NAMALWA (cell line): ENCODE measurements at regions not wholly inside any gene's neighbourhood (a gene's known extent, or its start where the extent isn't known, plus 50 kb on each side); places are given as distances from the start of the nearest gene placed in this dataset.

Source experiments
- DNase-seq: peaks from one replicate; pipeline ENCODE4 v3.0.0-alpha.2; 2015; ENCODE audit warnings: low spot score

DNA sequence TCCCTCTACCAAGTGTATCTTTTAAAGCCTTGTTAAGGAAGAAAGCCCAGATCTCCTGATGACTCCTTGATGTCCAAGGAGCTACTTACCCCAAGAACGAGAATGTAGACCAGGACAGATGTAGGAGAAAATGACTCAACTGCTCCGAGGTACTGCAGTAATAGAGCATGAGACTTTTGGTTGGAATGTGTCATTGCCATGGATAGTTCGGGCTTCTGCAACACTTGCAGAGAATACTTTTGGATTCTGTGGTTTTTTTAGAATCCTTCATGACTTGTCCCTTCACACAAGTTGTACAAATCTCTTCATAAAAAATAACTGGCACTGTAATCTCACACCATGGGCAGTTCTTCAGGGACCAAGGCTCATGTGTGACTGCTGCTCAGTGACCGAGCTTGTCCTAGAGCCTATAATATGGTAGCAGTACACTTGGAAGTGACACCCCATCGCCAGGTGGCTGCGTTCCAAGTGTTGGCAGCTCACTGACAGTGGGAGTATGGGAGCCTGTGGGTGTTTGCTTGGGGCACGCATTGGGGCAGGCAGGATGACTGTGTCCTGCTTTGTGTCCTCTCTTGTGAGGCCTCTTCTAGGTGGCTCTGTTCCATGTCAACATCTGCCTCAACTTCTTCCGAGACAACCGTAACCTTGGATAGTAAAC is 87.9 kb upstream of the WDR1 start:
- DNase-seq = no peak

DNA sequence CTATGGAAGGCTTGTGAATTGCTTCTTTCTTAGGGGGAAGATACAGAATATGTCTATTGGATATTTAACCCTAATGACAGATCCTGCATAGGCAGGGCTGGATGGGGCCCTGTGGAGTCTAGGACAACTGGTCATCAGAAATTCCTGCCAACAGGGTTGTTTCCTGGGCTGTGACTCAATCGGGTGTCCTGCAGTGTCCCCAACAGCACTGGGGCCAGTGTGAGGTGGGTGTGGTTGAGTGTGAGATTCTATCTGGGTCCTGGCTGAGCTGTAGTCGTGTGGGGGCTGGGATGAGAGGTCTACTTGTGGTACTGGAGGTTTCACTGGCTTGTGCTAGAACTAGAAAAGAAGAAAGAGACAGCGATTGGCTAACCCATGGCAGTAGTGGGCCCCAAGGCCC is 87.3 kb upstream of the WDR1 start:
- no peak for DNase-seq

DNA sequence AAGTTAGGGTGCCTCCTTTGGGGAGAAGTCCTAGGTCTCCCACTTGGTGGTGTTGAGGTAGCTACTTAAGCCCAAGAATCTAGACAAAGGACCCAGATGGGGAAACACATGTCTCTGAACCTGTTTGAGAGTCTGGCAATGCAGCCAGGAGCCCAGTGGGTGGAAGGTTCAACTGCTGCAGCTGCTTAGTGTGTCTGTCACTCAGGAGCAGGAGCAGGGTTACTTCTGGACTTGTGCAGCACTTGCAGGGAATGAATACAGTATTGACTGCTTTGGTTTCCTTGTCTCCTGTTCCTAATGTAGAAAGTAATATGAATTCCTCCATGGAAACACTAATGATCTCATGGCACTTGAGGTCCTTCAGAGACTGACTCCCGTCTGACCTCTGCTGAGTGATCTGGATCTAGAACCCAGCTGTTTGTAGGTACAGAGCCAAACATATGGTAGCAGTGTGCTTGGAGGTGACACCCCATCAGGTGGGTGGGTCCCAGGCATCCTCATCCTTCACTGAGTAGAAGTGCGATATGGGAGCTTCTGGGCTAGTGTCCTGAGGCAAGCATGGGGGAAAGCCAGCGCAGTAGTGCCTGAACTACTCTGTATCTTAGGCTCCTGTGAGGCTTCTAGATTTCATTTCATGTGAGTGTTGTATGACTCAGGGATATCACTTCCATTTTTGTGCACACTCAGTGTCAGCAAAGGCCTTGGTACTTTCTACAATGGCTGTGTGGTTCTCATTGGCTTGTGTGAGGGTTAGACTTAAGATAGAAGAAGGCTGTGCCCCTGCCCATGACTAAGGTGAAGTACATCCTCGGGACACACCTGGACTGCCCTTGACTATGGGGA is 85.0 kb upstream of the WDR1 start:
- DNase-seq = peak; percentile 0

- no peak for DNase-seq
Measured at GRCh38 chr4:10200869-10201268, 84.3 kb upstream of the WDR1 start.

DNA sequence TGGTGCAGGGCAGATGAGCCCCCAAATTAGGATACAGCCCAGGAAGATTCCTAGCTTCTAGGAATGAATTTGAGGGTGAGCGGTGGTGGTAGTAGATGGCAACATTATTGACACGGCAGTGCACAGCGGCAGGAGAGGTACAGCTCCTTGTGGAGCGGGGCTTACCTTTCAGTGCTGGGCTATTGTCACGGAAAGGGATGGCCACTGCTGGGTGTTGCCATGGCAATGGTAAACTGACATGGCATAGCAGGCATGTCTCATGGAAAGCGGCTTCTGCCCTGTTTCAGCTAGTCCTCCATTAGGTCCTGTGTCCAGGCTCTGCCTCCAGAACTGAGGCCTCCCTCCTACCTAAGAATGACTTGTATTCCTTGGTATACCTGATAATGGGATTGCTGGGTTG is 81.8 kb upstream of the WDR1 start:
- no peak for DNase-seq

GRCh38 chr4:10197952-10198351 is 81.4 kb upstream of the WDR1 start:
- DNase-seq = no peak

DNA sequence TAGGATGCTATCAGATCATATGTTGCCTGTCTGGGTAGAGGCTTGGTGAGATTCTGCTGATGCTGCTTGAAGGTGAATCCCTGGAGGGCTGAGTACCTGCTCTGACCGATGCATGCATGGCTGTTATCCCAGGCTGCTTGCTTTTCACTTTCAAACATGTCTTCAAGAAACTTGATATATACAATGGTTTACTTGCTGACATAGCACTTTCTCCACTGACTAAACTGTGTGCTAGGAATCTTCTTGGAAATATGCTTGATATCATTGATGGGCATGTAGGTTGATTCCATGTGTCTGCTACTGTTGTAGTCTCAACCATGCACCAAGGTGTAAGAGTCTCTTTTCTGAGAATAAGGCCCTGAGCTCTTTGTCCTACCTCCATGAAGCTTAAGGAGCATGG is 79.6 kb upstream of the WDR1 start:
- DNase-seq = no peak

- no peak for DNase-seq
Measured at GRCh38 chr4:10192331-10192730, 75.7 kb upstream of the WDR1 start.

GRCh38 chr4:10188400-10189004 is 71.9 kb upstream of the WDR1 start:
- no peak for DNase-seq

- no peak for DNase-seq
Measured at GRCh38 chr4:10186228-10187214, 69.9 kb upstream of the WDR1 start.

DNA sequence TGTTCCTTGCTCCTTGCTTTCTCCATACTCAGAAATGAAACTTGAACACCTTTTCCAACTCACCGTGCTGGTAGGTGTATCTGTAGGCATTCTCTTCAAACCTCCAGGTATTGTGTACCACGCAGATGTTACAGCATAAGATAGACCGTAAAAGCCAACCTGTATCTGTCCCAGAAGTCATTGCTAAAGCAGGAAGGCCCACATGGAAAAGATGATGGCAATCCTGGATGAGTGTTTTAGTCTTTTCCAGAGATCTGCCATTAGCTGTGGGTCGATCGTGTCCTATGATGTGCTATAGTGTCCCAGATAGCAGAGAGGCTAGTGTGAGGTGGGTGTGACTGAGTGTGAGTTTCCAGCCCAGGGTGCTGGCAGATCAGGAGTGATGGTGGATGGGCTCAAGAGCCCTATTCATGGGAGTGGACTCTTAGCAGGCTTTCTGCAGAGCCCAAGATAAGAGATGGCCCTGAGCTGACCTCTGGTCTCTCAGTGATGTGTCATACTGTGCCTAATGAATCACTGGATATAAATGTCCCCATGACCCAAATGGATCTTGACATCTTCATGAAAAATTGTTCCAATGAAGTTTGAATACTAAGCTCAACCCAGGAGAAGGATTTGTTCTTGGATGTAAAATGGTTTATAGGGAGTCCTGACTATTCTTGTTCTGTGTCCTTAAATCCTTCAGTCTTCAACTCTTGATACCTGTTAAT is 69.1 kb upstream of the WDR1 start:
- no peak for DNase-seq

- DNase-seq = no peak
Measured at GRCh38 chr4:10184501-10184938, 67.9 kb upstream of the WDR1 start.

- no peak for DNase-seq
Measured at GRCh38 chr4:10184041-10184440, 67.4 kb upstream of the WDR1 start.

DNA sequence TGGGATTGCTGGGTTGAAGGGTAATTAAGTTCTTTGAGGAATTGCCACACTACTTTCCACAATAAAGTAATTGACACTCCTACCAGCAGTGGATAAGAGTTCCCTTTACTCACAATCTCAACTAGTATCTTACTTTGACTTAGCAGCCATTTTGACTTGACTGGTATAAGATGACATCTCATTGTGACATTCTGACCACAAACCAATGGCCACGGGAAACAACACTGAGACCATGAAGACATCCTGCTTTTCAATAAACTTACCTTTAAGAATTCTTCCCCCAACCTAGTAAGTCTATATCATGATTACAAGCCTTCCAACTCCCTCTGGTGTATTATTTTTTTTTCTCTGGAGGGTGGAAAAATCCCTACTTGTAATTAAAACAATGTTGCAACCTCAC is 66.9 kb upstream of the WDR1 start:
- DNase-seq = no peak

DNA sequence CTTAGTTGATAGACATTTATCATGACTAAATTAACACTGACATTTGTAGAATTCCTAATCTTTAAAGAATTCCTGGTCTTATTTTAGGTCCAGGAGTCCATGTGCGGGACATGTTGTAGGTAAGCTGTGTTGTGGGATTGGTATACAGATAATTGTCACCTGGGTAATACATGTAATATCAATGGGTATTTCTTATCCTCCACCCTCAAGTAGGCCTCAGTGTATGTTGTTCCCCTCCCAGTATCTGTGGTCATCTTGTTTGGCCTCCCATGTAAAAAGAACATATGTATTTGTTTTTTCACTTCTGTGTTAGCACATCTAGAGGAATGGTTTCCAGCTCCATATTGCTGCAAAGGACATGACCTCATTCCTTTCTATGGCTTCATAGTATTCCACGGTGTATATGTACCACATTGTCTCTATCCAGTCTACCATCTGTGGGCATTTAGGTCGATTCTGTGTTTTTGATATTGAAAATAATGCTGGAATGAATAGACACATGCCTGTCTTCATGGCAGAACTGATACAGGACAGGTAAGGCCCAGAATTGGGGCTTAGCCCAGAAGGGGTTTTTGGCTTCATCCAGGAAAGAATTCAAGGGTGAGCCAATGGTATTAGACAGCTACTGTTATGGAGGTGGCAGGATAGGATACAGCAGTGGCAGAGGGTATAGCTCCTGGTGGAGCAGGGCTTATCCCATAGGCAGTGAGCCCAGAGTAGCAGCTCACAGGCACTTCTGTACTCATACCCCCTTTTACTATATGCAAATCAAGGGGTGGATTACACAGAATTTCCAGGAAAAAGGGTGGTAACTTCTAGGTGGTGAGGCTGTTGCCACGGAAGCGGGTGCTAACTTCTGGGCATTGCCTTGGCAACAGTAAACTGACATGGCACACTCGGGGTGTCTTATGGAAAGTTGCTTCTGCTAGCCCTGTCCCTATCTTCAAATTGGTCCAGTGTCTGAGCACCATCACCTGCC is 66.1 kb upstream of the WDR1 start:
- no peak for DNase-seq

- DNase-seq = no peak
Measured at GRCh38 chr4:10181745-10182445, 65.3 kb upstream of the WDR1 start.

DNA sequence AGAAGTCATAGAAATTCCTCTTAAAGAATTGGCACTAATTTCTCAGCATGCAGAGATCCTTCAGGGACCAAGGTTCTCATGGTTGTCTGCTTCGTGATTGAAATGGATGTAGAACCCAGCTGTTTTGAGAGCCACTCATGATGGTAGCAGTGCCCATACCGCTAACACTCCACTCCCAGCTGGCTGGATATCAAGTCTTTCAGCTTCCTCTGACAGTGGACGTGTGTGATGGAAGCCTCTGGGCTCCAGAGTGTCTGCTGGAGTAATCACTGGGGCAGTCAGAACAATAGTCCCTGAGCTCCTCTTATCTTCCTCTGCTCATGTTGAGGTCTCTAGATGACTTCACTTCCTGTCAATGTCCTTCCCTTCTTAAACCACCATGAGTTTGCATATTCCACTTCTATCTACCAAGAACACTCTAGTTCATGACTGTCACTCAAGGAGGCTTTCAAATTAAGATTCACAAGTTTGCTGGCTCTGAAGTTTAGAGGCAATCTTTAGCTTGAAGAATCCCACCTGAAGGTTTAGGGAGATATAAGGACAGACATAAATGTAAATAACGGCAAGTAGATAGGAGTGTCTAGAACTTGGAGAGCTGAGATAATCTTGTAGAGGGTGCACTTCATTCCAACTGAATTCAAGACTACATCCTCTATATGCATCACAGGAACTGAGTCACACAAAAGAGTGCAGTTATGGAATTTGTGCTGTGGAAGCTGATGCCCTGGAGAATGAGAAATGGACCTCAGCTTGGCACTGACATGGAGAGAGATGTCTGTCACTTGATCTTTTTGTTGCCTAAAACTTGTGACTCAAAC is 64.5 kb upstream of the WDR1 start:
- DNase-seq = peak; percentile 12

DNA sequence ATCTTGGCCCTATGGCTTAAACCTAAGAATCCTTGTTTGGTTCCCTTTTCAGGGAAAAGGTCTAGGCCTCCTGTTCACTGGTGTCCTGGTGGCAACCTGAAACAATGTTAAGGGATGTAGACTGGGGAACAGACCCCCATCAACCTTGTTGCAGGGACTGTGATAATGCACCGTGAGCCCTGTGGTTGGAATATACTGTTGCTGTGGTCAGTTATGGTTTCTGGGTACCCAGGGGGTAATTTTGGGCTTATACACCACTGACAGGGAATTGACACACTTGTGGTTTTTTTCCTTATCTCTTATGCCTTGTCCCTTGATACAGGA is 64.0 kb upstream of the WDR1 start:
- no peak for DNase-seq
